Stomach (tissue), 4 donors: ENCODE measurements at regions not wholly inside any gene's neighbourhood (a gene's known extent, or its start where the extent isn't known, plus 50 kb on each side); places are given as distances from the start of the nearest gene placed in this dataset.

Experiments
- CTCF ChIP-seq, 7 experiments: fragments of 450-650 bp in 4 of 7; fragments of 200-600 bp in 3 of 7; sonication (generic) in 3 of 7; IDR thresholded peaks; one replicate each; pipeline ENCODE4 v1.5.1; 2016 to 2019; ENCODE audit warnings: antibody characterized with exemption in 7 of 7, control low read depth in 2 of 7, mild to moderate bottlenecking in 1 of 7
- POLR2A ChIP-seq, 4 donors: fragments of 450-650 bp; IDR thresholded peaks; one replicate each; pipeline ENCODE4 v1.6.1; 2016; ENCODE audit warnings: antibody characterized with exemption in 4 of 4, control low read depth in 2 of 4, mild to moderate bottlenecking in 1 of 4, moderate library complexity in 1 of 4

DNA sequence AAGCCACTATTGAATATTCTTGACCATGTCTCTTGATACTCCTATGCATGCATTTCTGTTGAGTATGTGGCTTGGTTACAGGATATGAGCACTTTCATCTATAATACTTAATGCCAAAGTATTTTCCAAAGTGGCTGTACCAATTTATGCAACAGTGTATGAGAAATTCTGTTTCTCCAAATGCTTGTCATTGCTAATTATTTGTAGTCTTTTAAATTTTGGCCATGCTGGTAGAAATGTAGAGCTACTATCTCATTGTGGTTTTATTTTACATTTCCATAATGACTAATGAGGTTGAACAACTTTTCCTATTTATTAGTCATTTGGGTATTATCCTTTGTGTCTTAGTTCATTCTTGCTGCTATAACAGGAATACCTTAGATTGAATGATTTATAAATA lies 71.4 kb upstream of the TSPAN2 start:
- TF ChIP-seq CTCF (IDR thresholded peaks at IDR 0.05) (no peak), POLR2A (IDR thresholded peaks at IDR 0.05) (no peak)
